Memory B cell (primary cell): ENCODE measurements at regions not wholly inside any gene's neighbourhood (a gene's known extent, or its start where the extent isn't known, plus 50 kb on each side); places are given as distances from the start of the nearest gene placed in this dataset.

Experiments used
- ATAC-seq: fragments of 150-1000 bp; cut with Tn5 transposase; 2 replicates; pipeline ENCODE4 v1.10.0; 2021; ENCODE audit warnings: low read depth, mild to moderate bottlenecking, moderate library complexity
- DNase-seq, 2 donors: peaks; one replicate each; pipeline ENCODE4 v3.0.0; 2022; ENCODE audit warnings: low spot score in 2 of 2
- H3K27ac Mint-ChIP-seq: one replicate; pipeline ENCODE4 v1.8.0; 2022; ENCODE audit warnings: mild to moderate bottlenecking, moderate library complexity, mixed read lengths
- H3K27me3 Mint-ChIP-seq: one replicate; pipeline ENCODE4 v1.8.0; 2022; ENCODE audit warnings: mixed read lengths
- H3K36me3 Mint-ChIP-seq: one replicate; pipeline ENCODE4 v1.8.0; 2022; ENCODE audit warnings: mild to moderate bottlenecking, mixed read lengths
- H3K4me1 Mint-ChIP-seq: one replicate; pipeline ENCODE4 v1.8.0; 2022; ENCODE audit warnings: mixed read lengths
- H3K4me3 Mint-ChIP-seq: one replicate; pipeline ENCODE4 v1.8.0; 2022; ENCODE audit warnings: mild to moderate bottlenecking, moderate library complexity, mixed read lengths
- H3K9me3 Mint-ChIP-seq: one replicate; pipeline ENCODE4 v1.8.0; 2022; ENCODE audit warnings: mixed read lengths

DNA sequence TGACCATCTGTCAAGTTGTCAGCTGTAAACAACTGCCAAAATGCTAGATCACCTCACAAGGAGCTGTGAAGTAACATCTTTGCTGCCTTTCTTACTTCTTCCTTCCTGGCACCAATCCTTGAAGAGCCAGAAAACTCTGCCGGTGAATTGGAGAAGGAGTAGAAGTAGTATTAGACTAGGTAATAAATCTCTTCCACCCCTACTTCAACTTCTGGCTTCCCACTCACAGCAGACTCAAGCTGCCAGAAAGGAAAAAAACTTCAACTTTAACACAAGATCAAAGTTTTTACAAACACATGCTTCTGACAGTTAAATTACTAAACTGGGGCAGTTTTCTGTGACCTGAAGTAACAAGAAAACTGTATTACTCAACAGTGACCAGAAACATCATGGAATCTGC, 164.7 kb upstream of the SLC7A11 start:
- DNase-seq, result no peak
- Mint-ChIP-seq H3K36me3 (no peaks in the 10 kb centered on the region), H3K27ac (no peak overlapping the region), H3K4me3 (no peak overlapping the region), H3K4me1 (peaks cover 8% of the 10 kb centered on the region), H3K9me3 (peaks cover 1% of the 10 kb centered on the region), H3K27me3 (no peaks in the 10 kb centered on the region)
- no peak for ATAC-seq

GRCh38 chr4:138405934-138406567, 163.9 kb upstream of the SLC7A11 start:
- Mint-ChIP-seq H3K4me3 (no peak overlapping the region), H3K36me3 (no peaks in the 10 kb centered on the region), H3K27ac (no peak overlapping the region), H3K4me1 (peaks cover 8% of the 10 kb centered on the region), H3K9me3 (peaks cover 1% of the 10 kb centered on the region), H3K27me3 (no peaks in the 10 kb centered on the region)
- ATAC-seq (peak; percentile 35), DNase-seq (no peak)

DNA sequence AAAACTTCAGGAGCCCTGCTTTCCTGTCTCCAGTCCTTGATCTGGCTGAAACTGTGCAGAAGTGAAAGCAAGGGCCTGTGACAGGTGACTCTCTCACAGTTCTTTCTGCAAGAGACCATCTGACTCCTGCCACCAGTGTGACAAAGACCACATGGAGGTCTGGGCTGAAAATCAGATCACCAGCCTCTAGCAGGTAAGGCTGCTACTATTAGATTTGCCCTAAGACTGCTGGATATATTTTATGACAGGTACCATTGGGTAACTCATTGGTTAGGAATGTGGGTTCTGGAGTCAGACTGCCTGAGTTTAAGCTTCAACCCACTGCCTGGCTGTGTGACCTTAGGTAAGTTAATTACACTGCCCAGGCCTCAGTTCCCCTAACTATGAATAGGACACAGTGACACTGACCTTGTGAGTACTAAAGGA, 163.3 kb upstream of the SLC7A11 start:
- ATAC-seq, result no peak
- H3K4me3 Mint-ChIP-seq, result no peak overlapping the region
- no peaks in the 10 kb centered on the region for H3K36me3 Mint-ChIP-seq
- H3K27ac Mint-ChIP-seq, result no peak overlapping the region
- peaks cover 8% of the 10 kb centered on the region for H3K4me1 Mint-ChIP-seq
- H3K9me3 Mint-ChIP-seq, result peaks cover 1% of the 10 kb centered on the region
- no peak for DNase-seq
- no peaks in the 10 kb centered on the region for H3K27me3 Mint-ChIP-seq

- no peak overlapping the region for H3K4me3 Mint-ChIP-seq
- H3K9me3 Mint-ChIP-seq, result peaks cover 1% of the 10 kb centered on the region
- ATAC-seq (no peak), DNase-seq (no peak)
- H3K27ac Mint-ChIP-seq, result no peak overlapping the region
- H3K4me1 Mint-ChIP-seq, result peaks cover 8% of the 10 kb centered on the region
- no peaks in the 10 kb centered on the region for H3K27me3 Mint-ChIP-seq
- no peaks in the 10 kb centered on the region for H3K36me3 Mint-ChIP-seq
Measured at GRCh38 chr4:138404801-138405200, 162.7 kb upstream of the SLC7A11 start.

DNA sequence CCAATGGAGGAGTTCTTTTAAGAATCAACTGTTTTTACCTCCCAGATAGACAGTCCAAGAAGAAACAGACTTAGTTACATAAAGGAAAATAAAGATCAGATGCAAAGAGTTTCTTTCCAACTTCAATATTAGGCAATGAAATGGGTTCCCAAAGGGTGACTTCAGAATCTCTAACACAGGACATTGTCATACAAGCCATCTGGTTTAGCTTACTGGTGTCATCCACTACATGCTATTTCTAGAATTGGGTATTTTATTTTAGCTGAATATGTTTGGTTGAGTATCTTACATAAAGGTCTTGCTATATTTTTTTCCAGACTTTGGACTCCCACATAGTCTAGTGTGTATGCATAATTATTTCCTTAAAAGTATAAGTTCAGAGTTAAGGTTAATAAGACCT, 162.1 kb upstream of the SLC7A11 start:
- H3K36me3 Mint-ChIP-seq, result no peaks in the 10 kb centered on the region
- H3K27ac Mint-ChIP-seq, result no peak overlapping the region
- ATAC-seq (no peak), DNase-seq (no peak)
- no peaks in the 10 kb centered on the region for H3K27me3 Mint-ChIP-seq
- no peak overlapping the region for H3K4me3 Mint-ChIP-seq
- peaks cover 8% of the 10 kb centered on the region for H3K4me1 Mint-ChIP-seq
- peaks cover 1% of the 10 kb centered on the region for H3K9me3 Mint-ChIP-seq

GRCh38 chr4:138401334-138401733, 159.2 kb upstream of the SLC7A11 start:
- H3K27me3 Mint-ChIP-seq, result peaks cover 3% of the 10 kb centered on the region
- peaks cover 1% of the 10 kb centered on the region for H3K9me3 Mint-ChIP-seq
- ATAC-seq, result no peak
- peaks cover 6% of the 10 kb centered on the region for H3K4me1 Mint-ChIP-seq
- H3K36me3 Mint-ChIP-seq, result no peaks in the 10 kb centered on the region
- no peak overlapping the region for H3K4me3 Mint-ChIP-seq
- H3K27ac Mint-ChIP-seq, result no peak overlapping the region
- DNase-seq, result no peak

DNA sequence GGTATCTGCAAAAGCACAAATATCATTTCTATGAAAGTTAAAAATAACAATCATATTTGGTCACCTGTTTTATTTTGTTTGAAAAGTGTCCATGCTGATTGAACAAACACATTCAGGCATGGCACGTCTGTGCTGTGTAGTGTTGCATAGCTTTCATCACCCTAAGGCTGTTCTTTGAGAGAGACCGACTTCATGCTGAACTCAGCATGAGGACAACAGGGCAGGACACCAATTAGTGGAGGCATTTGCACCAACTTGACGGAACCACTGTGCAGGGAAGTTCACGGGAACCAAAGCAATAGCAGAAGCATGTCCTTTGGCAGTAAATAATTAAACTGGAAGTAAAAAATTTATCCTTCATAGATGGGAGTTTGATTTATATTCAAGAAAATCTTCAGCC, 158.4 kb upstream of the SLC7A11 start:
- Mint-ChIP-seq H3K4me3 (no peak overlapping the region), H3K9me3 (peaks cover 1% of the 10 kb centered on the region), H3K27ac (no peak overlapping the region), H3K4me1 (peaks cover 3% of the 10 kb centered on the region), H3K36me3 (no peaks in the 10 kb centered on the region), H3K27me3 (peaks cover 3% of the 10 kb centered on the region)
- ATAC-seq, result no peak
- no peak for DNase-seq

GRCh38 chr4:138400066-138400465, 157.9 kb upstream of the SLC7A11 start:
- ATAC-seq, result no peak
- Mint-ChIP-seq H3K4me1 (peaks cover under 1% of the 10 kb centered on the region), H3K27ac (no peak overlapping the region), H3K9me3 (peaks cover 1% of the 10 kb centered on the region), H3K4me3 (no peak overlapping the region), H3K27me3 (peaks cover 4% of the 10 kb centered on the region), H3K36me3 (no peaks in the 10 kb centered on the region)
- no peak for DNase-seq

GRCh38 chr4:138399081-138399480, 156.9 kb upstream of the SLC7A11 start:
- no peak for DNase-seq
- Mint-ChIP-seq H3K36me3 (no peaks in the 10 kb centered on the region), H3K9me3 (peaks cover 1% of the 10 kb centered on the region), H3K27ac (no peak overlapping the region), H3K4me3 (no peak overlapping the region), H3K27me3 (peaks cover 4% of the 10 kb centered on the region), H3K4me1 (no peaks in the 10 kb centered on the region)
- no peak for ATAC-seq

- H3K27me3 Mint-ChIP-seq, result peaks cover 4% of the 10 kb centered on the region
- no peak overlapping the region for H3K4me3 Mint-ChIP-seq
- peaks cover 1% of the 10 kb centered on the region for H3K9me3 Mint-ChIP-seq
- no peak for ATAC-seq
- H3K27ac Mint-ChIP-seq, result no peak overlapping the region
- no peaks in the 10 kb centered on the region for H3K36me3 Mint-ChIP-seq
- no peaks in the 10 kb centered on the region for H3K4me1 Mint-ChIP-seq
- DNase-seq, result no peak
Measured at GRCh38 chr4:138398322-138398721, 156.2 kb upstream of the SLC7A11 start.

DNA sequence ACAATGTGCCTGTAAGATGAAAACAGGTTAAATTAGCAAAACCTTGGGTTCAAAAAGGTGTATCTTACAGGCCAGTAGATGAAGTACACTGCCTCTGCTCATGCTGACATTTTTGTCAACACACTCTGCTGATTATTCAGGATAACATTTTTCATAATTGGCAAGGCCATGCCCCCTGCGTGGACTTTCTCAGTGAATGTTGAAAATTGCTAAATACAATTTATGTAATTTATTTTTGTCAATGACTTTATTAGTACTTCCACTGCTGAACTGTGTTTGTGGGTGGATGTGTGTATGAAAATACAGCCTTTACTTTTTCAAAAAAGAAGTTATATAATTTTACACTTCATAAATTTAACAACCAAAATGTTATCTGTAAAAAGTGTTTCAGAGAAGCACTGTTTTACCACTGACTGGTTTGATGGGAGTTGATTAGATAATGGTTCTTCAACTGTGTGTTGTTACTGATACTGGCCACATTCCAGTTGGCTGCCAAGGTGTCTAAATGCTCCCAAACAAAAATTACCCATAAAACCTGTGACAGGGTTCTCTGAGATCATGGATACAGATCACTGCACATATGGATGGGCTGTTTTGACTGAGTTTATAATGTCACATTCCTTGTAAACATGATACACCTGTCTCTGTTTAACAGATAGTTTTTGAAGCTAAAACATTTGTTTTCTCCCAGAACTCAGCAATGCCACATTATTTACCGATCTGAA, 151.9 kb upstream of the SLC7A11 start:
- Mint-ChIP-seq H3K27me3 (peaks cover 5% of the 10 kb centered on the region), H3K27ac (no peak overlapping the region), H3K4me1 (peaks cover 4% of the 10 kb centered on the region), H3K36me3 (no peaks in the 10 kb centered on the region), H3K4me3 (no peak overlapping the region), H3K9me3 (no peaks in the 10 kb centered on the region)
- no peak for ATAC-seq
- no peak for DNase-seq

GRCh38 chr4:138392751-138393308, 150.7 kb upstream of the SLC7A11 start:
- DNase-seq, result no peak
- Mint-ChIP-seq H3K4me1 (peaks cover 4% of the 10 kb centered on the region), H3K27me3 (peaks cover 4% of the 10 kb centered on the region), H3K4me3 (no peak overlapping the region), H3K9me3 (no peaks in the 10 kb centered on the region), H3K36me3 (no peaks in the 10 kb centered on the region), H3K27ac (no peak overlapping the region)
- ATAC-seq, result peak; percentile 31

- ATAC-seq (no peak), DNase-seq (no peak)
- Mint-ChIP-seq H3K27me3 (peaks cover 3% of the 10 kb centered on the region), H3K27ac (no peak overlapping the region), H3K4me1 (peaks cover 4% of the 10 kb centered on the region), H3K36me3 (no peaks in the 10 kb centered on the region), H3K4me3 (no peak overlapping the region), H3K9me3 (no peaks in the 10 kb centered on the region)
Measured at GRCh38 chr4:138389976-138390685, 148.0 kb upstream of the SLC7A11 start.

DNA sequence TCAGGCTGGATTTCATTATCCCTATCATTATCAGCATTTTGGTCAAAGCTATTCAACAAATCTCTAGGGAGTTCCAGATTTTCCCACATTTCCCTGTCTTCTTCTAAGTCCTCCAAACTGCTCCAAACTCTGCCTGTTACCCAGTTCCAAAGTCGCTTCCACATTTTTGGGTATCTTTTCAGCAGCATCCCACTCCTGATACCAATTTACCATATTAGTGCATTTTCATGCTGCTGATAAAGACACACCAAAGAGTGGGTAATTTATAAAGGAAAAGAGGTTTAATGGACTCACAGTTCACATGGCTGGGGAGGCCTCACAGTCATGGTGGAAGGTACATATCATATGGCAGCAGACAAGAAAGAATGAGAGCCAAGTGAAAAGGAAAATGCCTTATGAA, 132.8 kb upstream of the SLC7A11 start:
- DNase-seq, result no peak
- no peak for ATAC-seq
- no peaks in the 10 kb centered on the region for H3K36me3 Mint-ChIP-seq
- H3K4me1 Mint-ChIP-seq, result no peaks in the 10 kb centered on the region
- H3K27ac Mint-ChIP-seq, result no peak overlapping the region
- peaks cover 18% of the 10 kb centered on the region for H3K9me3 Mint-ChIP-seq
- no peaks in the 10 kb centered on the region for H3K27me3 Mint-ChIP-seq
- H3K4me3 Mint-ChIP-seq, result no peak overlapping the region
